ENCODE measurements at regions not wholly inside any gene's neighbourhood (a gene's known extent, or its start where the extent isn't known, plus 50 kb on each side); places are given as distances from the start of the nearest gene placed in this dataset.

GRCh38 chr21:39054066-39054465 lies 129.2 kb downstream of the PSMG1 start:
- TF ChIP-seq CTCF (IDR thresholded peaks at IDR 0.05) = no peak
- H3K27ac Mint-ChIP-seq (ENCODE audit: unreplicated experiment) = no peak overlapping the region
- no peak for DNase-seq (ENCODE audit: low spot score)
- no peaks in the 10 kb centered on the region for H3K9me3 Mint-ChIP-seq (ENCODE audit: low read depth)
- H3K36me3 Mint-ChIP-seq (ENCODE audit: low read depth) = no peaks in the 10 kb centered on the region
- no peak overlapping the region for H3K4me3 Mint-ChIP-seq (ENCODE audit: unreplicated experiment)
- H3K4me1 Mint-ChIP-seq (ENCODE audit: low read depth) = no peaks in the 10 kb centered on the region
- H3K27me3 Mint-ChIP-seq (ENCODE audit: low read depth) = peaks cover 5% of the 10 kb centered on the region

- Mint-ChIP-seq H3K27ac (ENCODE audit: unreplicated experiment) (no peak overlapping the region), H3K4me1 (ENCODE audit: low read depth) (peaks cover 3% of the 10 kb centered on the region)
- no peak for DNase-seq (ENCODE audit: low spot score)
Measured at GRCh38 chr21:39053126-39053525, 130.1 kb downstream of the PSMG1 start.

GRCh38 chr21:39052718-39053117 lies 130.5 kb downstream of the PSMG1 start:
- no peaks in the 10 kb centered on the region for H3K36me3 Mint-ChIP-seq (ENCODE audit: low read depth)
- peaks cover 6% of the 10 kb centered on the region for H3K4me1 Mint-ChIP-seq (ENCODE audit: low read depth)
- H3K4me3 Mint-ChIP-seq (ENCODE audit: unreplicated experiment) = no peak overlapping the region
- DNase-seq (ENCODE audit: low spot score) = no peak
- no peak overlapping the region for H3K27ac Mint-ChIP-seq (ENCODE audit: unreplicated experiment)
- H3K9me3 Mint-ChIP-seq (ENCODE audit: low read depth) = no peaks in the 10 kb centered on the region
- H3K27me3 Mint-ChIP-seq (ENCODE audit: low read depth) = peaks cover 5% of the 10 kb centered on the region
- no peak for TF ChIP-seq CTCF (IDR thresholded peaks at IDR 0.05)

More at GRCh38 chr21:39053126-39053525, 130.1 kb downstream of the PSMG1 start:
- H3K36me3 Mint-ChIP-seq (ENCODE audit: low read depth) = no peaks in the 10 kb centered on the region
- no peaks in the 10 kb centered on the region for H3K9me3 Mint-ChIP-seq (ENCODE audit: low read depth)
- H3K4me3 Mint-ChIP-seq (ENCODE audit: unreplicated experiment) = no peak overlapping the region
- peaks cover 5% of the 10 kb centered on the region for H3K27me3 Mint-ChIP-seq (ENCODE audit: low read depth)
- TF ChIP-seq CTCF (IDR thresholded peaks at IDR 0.05) = no peak

- no peaks in the 10 kb centered on the region for H3K9me3 Mint-ChIP-seq (ENCODE audit: low read depth)
- peaks cover 5% of the 10 kb centered on the region for H3K27me3 Mint-ChIP-seq (ENCODE audit: low read depth)
- no peaks in the 10 kb centered on the region for H3K36me3 Mint-ChIP-seq (ENCODE audit: low read depth)
- no peak for TF ChIP-seq CTCF (IDR thresholded peaks at IDR 0.05)
- DNase-seq (ENCODE audit: low spot score) = no peak
- H3K4me3 Mint-ChIP-seq (ENCODE audit: unreplicated experiment) = no peak overlapping the region
- H3K4me1 Mint-ChIP-seq (ENCODE audit: low read depth) = peaks cover 9% of the 10 kb centered on the region
- H3K27ac Mint-ChIP-seq (ENCODE audit: unreplicated experiment) = no peak overlapping the region
Measured at GRCh38 chr21:39051588-39051949, 131.7 kb downstream of the PSMG1 start.

GRCh38 chr21:39050841-39051587 lies 132.2 kb downstream of the PSMG1 start:
- no peak overlapping the region for H3K27ac Mint-ChIP-seq (ENCODE audit: unreplicated experiment)
- no peaks in the 10 kb centered on the region for H3K36me3 Mint-ChIP-seq (ENCODE audit: low read depth)
- no peak for DNase-seq (ENCODE audit: low spot score)
- peaks cover 9% of the 10 kb centered on the region for H3K4me1 Mint-ChIP-seq (ENCODE audit: low read depth)
- H3K27me3 Mint-ChIP-seq (ENCODE audit: low read depth) = peaks cover 5% of the 10 kb centered on the region
- H3K4me3 Mint-ChIP-seq (ENCODE audit: unreplicated experiment) = no peak overlapping the region
- TF ChIP-seq CTCF (IDR thresholded peaks at IDR 0.05) = no peak
- H3K9me3 Mint-ChIP-seq (ENCODE audit: low read depth) = no peaks in the 10 kb centered on the region
